AG09319 (cell line): ENCODE measurements at regions not wholly inside any gene's neighbourhood (a gene's known extent, or its start where the extent isn't known, plus 50 kb on each side); places are given as distances from the start of the nearest gene placed in this dataset.
A peak's percentile ranks its signal among the peaks of the same experiment; 100 is the strongest.

Experiments
- DNase-seq: peaks from one replicate; pipeline ENCODE4 v3.0.0-alpha.2; 2010; ENCODE audit warnings: low read depth; ENCODE audit errors: extremely low read depth
- TF ChIP-seq, protein P1 (sequence below): IDR thresholded peaks from 2 replicates; pipeline ENCODE4 v1.5.1; 2011; ENCODE audit warnings: low read depth, mild to moderate bottlenecking, inconsistent platforms, low read length, moderate library complexity

DNA sequence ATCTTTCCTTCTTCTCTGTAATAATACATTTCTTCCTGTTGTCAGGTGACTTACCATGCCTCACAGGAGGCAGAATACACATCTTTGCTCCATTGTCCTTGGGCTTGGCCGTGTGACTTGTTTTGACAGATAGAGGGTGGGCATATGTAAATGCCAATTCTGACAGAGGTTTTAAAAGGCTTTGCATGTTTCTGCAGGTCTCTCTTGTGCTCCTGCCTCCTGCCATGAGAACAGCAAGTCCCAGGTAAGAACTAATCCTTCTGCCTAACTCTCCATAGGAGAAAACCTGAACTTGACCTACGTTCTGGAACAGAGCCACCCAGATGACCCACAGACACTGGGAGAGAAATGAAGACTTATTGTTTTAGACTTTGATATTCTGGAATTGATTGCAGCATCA is 88.7 kb upstream of the TNFSF11 start:
- TF ChIP-seq, protein P1, sequence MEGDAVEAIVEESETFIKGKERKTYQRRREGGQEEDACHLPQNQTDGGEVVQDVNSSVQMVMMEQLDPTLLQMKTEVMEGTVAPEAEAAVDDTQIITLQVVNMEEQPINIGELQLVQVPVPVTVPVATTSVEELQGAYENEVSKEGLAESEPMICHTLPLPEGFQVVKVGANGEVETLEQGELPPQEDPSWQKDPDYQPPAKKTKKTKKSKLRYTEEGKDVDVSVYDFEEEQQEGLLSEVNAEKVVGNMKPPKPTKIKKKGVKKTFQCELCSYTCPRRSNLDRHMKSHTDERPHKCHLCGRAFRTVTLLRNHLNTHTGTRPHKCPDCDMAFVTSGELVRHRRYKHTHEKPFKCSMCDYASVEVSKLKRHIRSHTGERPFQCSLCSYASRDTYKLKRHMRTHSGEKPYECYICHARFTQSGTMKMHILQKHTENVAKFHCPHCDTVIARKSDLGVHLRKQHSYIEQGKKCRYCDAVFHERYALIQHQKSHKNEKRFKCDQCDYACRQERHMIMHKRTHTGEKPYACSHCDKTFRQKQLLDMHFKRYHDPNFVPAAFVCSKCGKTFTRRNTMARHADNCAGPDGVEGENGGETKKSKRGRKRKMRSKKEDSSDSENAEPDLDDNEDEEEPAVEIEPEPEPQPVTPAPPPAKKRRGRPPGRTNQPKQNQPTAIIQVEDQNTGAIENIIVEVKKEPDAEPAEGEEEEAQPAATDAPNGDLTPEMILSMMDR = no peak
- no peak for DNase-seq

DNA sequence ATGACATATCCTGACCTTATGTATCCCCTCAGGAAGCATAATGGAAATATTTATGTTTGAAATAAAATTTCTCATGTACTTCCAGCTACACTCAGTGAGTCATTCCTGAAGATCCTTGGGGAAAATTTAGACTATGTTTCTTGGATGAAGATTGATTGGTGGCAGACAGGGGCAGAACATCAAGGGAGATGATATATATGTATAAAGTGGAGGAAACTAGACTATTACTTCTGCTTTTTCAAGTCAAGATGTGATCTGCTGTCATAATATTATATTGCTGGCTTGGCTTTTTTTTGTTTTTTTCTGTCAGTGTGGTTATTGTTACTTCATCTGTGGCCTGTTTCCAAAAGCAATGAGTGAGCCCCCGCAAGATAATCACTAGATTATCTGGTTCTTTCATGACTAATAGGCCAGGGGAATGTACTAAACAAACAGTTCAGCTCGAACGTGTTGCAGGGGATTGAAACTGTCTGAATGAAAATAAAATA is 87.2 kb upstream of the TNFSF11 start:
- TF ChIP-seq, protein P1 = no peak
- peak; percentile 8 for DNase-seq

DNA sequence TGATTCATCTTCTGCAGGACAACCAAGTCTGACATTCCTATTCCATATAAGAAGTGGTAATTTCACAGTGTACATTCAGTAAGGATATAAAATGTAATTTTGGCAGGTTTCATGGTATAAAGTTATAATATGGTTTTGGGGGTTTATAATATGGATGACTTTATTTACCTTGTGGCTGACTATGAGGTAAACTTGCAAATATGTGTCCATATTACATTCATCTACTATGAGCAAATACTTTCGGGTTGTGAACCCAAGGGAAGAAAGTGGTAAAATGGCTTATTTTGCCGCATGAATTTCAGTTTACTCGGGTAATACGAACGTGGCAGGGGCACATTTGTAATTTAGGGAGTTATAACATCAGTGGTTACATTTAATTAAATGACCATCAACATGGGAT is 86.7 kb upstream of the TNFSF11 start:
- TF ChIP-seq, protein P1 = no peak
- no peak for DNase-seq

DNA sequence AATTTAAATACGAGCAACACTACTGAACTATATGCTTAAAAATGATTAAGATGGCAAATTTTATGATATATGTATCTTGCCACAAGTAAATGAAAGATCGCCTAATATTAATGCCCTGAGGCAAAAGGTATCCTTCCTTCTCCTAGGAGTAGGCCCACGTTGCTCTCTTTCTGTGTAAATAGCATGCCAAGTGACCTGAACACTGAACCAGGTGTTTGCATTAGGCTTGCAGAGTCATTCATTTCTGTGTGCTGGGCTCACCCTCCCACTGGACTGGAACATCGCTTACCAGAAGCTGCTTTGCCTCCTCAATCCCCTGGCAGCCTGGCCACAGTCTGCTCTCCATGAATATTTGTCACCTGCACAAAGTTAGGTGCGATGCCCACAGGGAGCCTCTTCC is 83.3 kb upstream of the TNFSF11 start:
- TF ChIP-seq, protein P1 = no peak
- DNase-seq = no peak

DNA sequence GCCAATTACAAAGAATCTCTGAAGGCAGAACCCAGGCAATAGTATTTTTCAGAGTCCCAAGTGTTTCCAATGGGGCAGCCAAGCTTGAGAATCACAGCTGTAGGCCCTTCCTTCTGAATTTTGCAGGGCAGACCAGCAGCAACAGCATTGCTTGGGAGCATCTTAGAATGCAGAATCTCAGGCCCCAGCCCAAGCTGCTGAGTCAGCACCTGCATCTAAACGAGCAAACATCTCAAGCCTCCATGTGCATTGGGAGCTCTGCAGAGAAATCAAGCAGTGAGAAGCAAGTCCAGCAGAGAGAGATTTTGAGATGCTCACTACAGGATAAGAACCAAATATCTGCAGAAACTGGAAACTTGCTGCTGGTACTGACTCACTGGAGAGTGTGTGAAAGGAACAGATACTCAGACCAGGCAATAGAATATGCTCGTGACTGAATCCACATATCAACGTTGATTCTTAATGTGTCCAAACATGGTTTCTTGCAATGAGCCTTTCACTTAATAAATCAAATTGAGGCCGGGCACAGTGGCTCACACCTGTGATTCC is 81.5 kb upstream of the TNFSF11 start:
- no peak for DNase-seq
- TF ChIP-seq, protein P1 = no peak

DNA sequence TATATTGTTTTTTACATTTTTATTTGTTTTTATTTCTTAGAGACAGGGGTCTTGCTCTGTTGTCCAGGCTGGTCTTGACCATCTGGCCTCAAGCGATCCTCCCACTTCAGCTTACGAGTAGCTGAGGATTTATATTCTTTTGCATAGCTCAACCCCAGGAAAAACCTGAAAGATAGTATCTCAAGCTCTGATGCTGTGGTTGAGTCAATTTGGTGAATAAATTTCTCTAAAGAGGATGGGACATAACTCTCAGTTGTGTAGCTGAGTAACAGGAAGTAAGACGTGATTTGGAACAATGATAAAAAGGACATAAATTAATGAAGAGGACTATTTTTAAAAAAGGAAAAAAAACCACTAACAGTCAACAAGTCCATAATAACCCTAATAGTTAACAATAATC is 79.8 kb upstream of the TNFSF11 start:
- TF ChIP-seq, protein P1 = no peak

DNA sequence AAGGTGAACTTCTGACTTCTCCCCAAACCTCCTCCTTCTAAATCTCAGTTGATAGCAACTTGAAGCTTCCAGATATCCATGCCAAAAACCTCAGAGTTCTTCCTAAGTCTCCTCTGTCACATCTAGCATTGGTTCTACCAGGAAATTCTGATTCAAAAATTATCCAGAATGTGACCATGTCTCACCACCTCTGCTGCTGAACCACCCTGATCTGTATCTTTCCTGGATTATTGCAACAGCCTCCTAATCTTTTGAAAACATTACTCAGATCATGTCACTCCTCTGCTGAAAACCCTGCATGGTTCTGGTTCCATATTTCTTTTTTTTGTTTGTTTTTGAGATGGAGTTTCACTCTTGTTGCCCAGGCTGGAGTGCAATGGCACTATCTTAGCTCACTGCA is 78.7 kb upstream of the TNFSF11 start:
- DNase-seq = no peak
- TF ChIP-seq, protein P1 = no peak

More for the DNA sequence above, 79.8 kb upstream of the TNFSF11 start:
- DNase-seq = no peak
